Muscle of arm (tissue), 1 donor: ENCODE measurements at regions not wholly inside any gene's neighbourhood (a gene's known extent, or its start where the extent isn't known, plus 50 kb on each side); places are given as distances from the start of the nearest gene placed in this dataset.
"Not testable (repeated sequence)": the region's sequence is repeated elsewhere in the genome, so short reads cannot be mapped to it uniquely, and the experiment has no call there.

ENCODE experiments used
- DNase-seq: peaks from one replicate; pipeline ENCODE4 v3.0.0-alpha.2; 2013

DNA sequence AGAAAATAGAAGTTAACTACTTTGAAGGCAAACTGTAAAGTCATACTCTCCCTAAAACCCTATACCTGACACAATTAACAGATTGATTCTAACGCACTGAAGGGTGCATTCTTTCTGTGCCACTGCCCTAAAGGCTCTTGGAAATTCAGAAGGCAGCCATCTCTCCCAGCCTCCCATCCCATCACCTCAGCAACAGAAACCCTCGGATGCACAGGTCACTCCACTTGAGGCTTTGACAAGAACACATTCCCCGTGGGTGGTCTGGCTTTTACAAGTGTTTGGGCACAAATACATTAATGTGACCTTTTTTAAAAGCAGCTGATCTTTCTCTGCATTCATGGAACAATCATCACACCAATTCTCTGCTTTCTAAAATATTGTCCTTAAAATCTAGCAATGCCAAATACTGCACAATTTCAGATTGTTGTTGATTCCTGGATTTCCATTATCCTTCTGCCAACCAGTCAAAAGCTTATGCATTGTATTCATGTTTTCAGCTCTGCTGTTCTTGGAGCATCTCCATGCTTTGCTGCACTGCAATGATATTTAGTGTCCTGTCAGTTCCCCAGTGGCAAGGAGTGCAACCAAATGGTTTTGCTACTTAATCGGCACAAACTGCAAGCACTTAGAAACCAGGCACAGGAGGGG is 175.6 kb downstream of the TMEM161B start:
- no peak for DNase-seq

DNA sequence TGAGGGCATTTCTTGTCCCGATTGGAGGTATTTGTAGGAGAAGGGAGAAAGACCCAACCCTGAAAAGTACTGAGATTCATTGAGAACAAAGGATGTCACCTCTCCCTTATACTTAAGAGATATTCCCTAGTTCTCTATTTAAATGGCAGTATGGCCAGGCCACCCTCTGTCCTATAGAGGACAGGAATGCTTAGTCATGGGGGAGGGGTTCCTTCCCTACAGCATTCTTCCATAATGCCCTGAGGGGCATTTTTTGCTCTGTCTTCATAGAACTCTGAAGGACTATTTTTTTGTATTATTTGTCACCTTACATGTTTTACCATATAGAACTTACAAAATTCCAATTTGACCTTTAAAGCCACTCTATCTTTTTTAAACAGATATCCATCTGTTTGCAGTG is 176.3 kb downstream of the TMEM161B start:
- DNase-seq, result no peak

DNA sequence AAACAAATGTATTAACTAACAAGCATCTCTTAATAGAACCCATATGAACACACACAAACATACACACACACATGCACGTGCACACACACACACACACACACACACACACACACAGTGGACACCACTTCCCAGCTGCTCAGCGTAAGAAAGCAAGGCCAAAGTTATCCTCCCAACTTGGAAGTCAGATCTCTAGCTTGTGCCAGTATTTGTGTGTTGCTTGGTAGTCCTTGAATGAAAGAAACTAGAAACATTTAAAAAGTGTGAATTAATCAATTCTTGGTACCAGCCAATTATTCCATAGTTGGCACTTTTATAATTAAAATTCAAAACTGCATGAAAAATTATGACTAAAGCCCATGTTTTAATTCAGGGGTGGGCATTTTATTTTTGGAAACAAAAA is 178.1 kb downstream of the TMEM161B start:
- no peak for DNase-seq

DNA sequence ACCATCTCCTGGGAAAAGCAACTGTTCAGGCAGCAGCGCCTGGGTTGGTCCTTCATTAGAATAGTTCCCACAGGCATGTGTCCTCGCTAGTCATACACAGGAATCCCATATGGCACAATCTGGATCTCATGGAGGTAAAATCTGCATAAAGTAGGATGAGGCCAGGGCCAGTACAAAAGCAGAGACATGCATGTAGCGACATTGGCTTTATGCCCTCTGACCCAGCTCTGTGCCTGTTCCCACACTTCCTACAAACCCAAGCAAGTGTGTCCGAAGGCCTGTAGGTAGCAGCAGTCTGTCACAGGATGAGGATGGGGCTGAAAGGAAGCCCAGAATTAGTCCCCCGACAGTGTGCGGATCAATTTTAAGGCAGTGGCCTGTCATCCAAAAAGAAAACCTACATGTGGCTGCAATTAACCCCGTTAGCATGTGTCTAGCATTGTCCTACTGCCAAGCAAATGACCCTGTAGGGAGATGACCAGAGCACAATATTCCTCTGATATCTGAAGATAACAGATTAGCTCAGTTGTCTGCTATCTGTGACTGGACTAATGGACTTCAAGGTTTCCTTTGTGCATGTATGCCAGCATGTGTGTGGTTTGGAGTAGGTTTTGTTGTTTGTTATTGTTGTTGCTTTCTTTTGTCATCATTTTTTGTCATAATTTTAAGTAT is 178.8 kb downstream of the TMEM161B start:
- DNase-seq, result no peak

DNA sequence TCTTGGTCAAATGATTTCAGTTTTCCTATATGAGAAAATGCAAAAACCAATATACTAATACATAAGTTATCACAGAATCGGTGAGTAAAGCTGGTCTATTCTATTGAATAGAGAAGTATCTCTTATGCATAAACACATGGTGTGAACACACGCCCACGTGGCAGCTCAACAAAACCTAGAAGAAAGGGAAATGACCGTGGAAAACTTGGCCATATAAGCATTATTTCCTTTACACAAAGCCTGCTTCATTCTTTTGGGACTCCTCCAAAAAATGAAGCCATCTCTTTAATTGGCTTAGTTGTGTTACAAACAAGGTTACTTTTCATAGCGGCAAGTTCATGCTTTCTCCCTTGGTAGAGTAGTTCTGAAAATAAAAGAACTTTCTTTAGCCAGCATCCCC is 183.2 kb downstream of the TMEM161B start:
- no peak for DNase-seq

DNA sequence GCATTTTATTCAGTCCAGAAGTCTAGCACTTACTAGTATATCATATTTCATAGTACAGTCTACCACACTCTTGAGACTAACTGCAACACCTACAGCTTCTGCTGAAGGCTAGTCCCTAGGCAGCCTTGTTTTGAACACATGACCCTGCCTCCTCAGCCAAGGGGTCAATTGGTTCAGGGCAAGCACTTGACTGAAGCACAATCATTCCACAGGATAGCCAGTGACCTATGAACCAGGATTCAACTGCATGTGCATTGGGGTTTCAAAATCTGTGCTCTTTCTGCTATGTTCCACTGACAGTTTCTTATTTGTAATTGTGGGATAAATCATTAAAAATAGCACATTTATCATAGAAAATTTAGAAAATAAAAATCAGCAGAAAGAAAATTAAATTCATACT is 186.8 kb downstream of the TMEM161B start:
- DNase-seq, result no peak

DNA sequence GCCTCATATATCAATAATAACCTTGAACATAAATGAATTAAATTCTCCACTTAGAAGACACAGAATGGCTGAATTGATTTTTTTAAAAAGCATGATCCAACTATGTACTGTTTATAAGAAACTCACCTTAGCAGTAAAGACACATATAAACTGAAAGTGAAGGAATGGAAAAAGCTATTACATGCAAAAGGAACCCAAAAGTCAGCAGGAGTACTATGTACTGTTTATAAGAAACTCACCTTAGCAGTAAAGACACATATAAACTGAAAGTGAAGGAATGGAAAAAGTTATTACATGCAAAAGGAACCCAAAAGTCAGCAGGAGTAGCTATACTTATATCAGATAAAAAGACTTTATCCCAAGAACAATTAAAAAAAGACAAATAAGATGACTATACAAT is 204.8 kb downstream of the TMEM161B start:
- DNase-seq, result no peak

DNA sequence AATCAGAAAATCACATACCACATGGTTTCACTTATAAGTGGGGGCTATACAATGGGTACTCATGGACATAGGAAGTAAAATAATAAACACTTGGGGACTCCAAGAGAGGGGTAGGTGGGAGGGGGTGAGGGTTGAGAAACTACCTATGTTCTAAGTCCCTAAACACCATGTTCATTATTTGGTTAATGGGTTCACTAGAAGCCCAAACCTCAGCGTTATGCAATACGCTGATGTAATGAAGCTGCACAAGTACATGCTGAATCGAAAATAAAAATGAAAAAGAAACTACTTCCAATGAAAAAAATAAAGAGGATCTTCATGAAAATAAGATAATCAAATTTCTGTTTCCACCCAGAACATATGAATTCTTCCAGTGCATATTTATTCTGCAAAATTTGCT is 208.5 kb downstream of the TMEM161B start:
- no peak for DNase-seq

DNA sequence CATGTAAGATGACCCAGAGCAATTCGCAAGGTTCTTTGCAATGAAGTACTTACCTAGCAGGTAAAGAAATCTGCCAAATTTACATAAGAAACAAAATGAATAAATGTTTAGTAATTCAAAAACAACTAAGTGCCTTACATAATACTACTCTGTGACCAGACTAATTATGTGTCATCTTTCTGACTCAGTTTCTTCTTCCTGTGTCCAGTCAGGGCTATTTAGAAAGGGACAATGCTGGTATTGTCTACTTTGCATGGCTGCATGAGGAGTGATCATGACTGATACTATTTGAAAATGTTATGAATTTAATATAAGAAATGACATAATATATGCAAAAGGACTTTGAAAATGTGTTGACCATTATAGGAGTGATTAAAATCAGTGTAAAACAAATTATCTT is 210.0 kb downstream of the TMEM161B start:
- DNase-seq, result no peak

DNA sequence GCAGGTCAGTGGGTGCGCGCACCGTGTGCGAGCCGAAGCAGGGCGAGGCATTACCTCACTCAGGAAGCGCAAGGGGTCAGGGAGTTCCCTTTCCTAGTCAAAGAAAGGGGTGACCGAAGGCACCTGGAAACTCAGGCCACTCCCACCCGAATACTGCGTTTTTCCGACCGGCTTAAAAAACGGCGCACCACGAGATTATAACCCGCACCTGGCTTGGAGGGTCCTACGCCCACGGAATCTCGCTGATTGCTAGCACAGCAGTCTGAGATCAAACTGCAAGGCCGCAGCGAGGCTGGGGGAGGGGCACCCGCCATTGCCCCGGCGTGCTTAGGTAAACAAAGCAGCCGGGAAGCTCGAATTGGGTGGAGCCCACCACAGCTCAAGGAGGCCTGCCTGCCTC is 216.2 kb downstream of the TMEM161B start:
- DNase-seq, result not testable (repeated sequence)

DNA sequence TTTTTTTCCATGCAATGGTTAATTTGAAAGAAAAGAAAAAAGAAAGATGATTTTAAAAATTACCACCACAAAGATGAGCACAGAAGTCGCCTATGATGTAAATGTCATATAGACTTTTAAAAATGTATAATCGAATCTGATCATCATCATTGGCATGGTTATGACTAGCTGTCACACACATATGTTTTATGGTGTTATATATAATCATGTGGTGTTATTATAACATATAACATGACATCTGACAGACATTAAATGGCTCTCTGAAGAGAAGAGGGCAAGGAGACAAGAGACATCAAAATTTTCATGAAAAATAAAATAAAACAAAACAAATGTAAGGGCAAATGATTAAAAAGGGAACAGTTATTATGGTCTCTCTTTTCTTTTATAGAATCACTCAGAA is 217.5 kb downstream of the TMEM161B start:
- no peak for DNase-seq

DNA sequence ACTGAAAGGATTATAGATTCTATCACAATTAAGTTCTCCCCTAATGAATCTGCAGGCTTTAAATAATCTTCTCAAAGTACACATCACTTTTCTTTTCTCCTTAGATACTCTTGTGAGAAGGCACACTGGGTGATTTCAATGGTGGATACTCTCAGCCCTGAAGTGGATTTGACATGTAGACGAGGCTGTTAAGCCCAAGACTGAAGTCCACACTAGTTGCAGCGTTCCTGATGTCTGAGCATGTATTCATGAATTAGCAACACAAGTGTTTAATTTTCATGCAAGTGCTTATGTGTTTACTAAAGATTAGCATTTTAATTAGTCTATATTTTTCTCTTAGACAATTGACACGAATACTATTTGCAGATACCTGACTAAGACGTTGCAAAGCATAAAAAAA is 218.9 kb downstream of the TMEM161B start:
- no peak for DNase-seq

DNA sequence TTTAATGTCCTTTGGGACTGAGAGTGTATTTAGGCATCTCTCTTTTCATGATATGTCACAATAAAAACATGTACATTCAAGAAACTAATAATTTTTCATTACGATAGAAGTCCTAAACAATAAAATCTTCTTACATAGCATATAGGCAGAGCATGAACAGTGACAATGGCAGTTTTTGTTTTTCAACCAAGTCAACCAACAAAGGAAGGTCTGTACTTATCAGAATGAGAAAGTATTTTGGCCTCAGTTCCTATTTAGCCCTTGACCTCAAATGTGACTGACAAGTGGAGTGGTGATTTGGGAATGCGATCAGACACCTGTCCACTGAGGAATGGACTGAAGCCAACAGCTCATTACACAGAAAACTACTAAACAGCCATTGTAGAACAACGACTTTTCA is 219.5 kb downstream of the TMEM161B start:
- DNase-seq, result no peak

DNA sequence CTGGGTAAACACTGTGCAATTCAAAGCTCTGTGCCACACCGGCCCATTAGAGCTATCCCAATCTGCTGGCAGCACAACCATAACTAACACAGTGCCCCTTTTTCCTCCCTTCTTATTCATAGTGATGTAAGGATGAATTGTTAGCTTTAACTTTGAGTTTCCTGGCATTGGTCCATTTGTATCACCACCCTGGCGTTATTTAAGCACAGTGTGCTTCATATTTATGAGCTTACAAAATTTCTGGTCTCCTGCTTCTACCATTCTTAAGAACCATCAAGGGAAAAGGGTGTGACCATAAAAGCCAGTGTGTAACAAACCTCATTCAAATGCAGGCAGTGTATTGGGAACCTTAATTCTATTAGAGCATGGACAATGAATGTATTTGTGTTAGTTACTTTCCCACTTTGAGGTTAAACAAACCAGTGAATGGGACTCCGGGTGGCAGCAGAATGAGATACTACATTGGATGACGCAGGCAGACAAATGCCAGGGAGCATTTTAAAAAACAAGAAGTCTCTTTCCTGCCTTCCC is 222.6 kb downstream of the TMEM161B start:
- no peak for DNase-seq

DNA sequence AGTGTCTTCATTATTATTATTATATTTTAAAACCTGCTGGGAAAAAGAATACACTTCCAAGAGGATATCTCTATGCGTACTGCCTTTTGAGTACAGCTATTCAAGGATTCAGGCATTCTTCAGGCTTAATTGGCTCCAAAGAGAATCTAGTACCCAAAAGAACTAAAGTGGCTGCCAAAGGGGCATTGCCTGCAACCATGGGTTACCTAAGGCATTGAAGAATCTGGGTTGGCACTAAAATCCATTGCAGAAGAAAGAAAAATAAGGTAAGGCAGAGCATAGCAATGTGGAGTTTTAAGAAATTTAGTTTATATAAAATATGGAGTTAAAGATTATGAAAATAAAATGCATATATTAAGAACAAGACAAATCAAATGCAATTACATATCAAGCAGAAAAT is 223.5 kb downstream of the TMEM161B start:
- DNase-seq, result no peak

DNA sequence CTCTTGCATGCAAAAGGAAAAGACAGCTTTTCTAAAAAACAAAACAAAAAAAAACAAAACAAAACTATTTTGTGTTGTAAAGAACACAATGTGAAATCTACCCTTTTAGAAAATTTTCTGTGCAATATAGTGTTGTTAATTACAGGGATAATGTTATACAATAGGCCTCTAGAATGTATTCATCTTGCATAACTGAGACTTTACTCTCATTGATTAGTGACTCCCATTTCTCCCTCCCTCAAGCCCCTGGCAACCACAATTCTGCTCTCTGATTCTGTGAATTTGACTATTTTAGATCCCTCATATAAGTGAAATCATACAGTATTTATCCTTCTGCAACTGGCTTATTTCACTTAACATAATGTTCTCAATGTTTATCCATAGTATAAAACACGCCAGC is 234.1 kb downstream of the TMEM161B start:
- no peak for DNase-seq

DNA sequence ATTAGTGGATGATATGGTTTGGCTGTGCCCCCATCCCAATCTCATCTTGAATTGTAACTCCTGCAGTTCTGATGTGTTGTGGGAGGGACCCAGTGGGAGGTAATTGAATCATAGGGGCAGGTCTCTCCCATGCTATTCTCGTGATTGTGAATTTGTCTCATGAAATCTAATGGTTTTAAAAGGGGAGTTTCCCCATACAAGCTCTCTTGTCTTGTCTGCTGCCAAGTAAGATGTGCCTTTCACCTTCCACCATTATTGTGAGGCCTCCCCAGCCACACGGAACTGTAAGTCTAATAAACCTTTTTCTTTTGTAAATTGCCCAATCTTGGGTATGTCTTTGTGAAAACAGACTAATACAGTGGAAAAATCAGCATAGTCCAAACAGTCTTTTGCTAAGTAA is 235.5 kb downstream of the TMEM161B start:
- DNase-seq, result no peak

DNA sequence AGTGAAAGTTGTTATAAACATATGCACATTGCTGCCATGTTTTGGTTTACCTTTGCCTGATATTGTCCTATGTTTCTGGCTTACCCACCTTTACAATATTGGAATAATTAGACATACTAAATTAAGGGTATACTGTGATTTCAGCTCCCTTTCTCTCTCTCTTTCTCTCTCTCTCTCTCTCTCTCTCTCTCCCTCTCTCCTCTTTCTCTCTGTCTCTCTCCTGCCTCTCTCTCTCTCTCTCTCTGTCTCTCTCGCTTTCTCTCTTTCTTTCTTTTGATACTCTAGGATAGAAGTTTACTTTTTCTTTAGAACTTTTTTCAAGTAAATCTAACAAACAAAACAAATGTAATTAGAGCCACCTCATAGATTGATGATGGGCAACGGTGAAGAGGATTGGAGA is 239.6 kb downstream of the TMEM161B start:
- DNase-seq, result no peak

DNA sequence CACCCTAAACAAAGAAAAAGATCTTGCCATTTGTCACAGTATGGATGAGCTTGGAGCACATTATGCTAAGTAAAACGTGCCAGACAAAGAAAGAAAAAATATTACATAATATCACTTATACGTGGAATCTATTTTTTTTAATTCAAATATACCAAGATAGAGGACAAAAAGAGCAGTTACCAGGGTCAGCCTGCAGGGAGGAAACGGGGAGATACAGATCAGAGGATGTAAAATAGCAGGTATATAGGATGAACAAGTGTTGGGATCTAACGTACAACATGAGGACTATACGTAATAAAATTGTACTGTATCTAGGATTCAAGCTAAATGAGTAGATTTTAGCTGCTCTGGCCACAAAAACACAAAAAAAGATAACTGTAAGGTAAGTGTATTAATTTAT is 247.5 kb downstream of the TMEM161B start:
- no peak for DNase-seq

DNA sequence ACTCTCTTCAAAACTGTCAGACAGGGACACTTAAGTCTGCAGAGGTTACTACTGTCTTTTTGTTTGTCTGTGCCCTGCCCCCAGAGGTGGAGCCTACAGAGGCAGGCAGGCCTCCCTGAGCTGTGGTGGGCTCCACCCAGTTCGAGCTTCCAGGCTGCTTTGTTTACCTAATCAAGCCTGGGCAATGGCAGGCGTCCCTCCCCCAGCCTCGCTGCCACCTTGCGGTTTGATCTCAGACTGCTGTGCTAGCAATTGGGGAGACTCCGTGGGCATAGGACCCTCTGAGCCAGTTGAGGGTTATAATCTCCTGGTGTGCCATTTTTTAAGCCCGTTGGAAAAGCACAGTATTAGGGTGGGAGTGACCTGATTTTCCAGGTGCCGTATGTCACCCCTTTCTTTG is 253.7 kb downstream of the TMEM161B start:
- not testable (repeated sequence) for DNase-seq

DNA sequence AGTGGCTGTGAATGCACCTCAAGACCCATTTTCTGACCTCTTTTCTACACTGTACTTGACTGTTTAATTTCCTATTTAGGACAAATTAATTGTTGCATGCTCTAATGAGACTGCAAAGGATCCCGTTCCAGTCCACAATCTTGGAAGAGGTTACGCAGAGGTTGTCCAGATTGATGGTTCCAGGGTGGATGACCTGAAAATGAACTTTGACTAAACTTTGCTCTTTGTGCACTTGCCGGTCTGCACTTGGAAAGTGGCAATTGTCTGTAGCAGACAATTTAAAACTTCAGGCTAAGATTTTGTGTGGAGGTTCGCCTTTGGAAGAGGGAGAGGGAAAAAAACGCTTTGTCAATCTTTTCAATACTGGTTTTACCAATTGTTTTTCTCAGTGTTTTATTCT is 267.8 kb downstream of the TMEM161B start:
- no peak for DNase-seq

DNA sequence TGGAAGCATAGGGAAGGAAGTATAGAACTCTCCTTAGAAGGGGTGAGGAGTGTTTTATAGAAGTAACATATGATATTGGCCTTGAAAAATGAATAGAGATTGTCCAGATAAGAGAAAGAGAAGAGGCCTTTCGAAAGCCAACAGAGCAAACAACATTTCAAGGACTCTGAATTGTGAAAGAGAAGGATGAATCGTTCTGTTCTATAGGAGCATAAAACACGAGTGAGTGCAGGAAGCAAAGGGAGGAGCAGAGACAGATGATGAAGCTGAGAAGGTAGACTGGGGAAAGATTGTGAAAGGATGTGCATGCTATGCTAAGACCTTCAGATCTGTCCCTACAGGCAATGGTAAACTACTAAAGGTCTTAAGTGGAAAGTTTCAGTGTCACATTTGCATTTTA is 271.0 kb downstream of the TMEM161B start:
- DNase-seq, result no peak

DNA sequence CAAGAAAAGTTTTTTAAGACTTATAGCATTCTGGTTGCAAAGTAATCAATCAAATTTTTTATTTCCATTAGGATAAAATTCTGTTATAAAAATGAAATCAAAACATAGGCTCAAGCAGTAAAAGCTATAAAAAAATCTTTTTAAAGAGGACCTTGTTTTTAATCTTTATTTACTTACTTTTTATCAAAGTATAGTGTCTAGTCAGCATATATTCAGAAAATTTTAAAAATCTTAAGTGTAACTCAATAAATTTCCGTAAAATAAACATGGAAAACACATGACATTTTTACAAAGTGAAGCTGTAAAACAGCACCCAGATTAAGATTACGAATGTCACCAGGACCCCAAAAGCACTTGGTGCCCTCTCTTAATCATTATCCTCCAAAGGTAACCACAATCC is 302.4 kb downstream of the TMEM161B start:
- DNase-seq, result no peak

DNA sequence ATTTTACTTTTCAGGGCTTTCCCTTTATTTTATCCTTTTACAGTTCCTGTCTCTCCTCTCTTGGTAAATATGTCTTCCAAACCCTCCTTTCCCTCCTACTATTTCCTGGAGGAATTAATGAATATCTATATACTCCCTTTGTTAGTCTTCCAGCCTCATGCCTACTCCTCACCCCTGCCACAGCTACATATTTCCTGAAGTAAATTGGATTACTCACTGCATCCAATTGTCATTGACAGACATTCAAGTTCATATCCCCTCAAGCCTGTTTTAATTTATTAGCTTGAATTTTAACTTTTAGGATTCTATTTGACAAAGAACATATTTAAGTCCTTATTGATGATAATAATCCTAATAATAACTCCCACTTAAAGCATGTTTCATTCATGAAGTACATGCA is 314.5 kb downstream of the TMEM161B start:
- no peak for DNase-seq
